ENCODE measurements at regions not wholly inside any gene's neighbourhood (a gene's known extent, or its start where the extent isn't known, plus 50 kb on each side); places are given as distances from the start of the nearest gene placed in this dataset.

- Histone ChIP-seq H3K4me3 (ENCODE audit: low read depth in 2 of 2, low read length in 1 of 2) (no peak overlapping the region), H3K79me2 (ENCODE audit: insufficient read depth) (no peaks in the 10 kb centered on the region), H2AFZ (ENCODE audit: low read depth) (no peak overlapping the region), H3K9me2 (no peaks in the 10 kb centered on the region), H3F3A (replicated peaks; ENCODE audit: insufficient read depth) (no peaks in the 10 kb centered on the region), H4K20me1 (ENCODE audit: insufficient read depth) (no peaks in the 10 kb centered on the region), H3K27ac (ENCODE audit: low read depth in 2 of 2, low read length in 1 of 2) (no peak overlapping the region), H3K27me3 (ENCODE audit: insufficient read depth) (no peaks in the 10 kb centered on the region), H3K4me2 (no peak overlapping the region), H3K36me3 (replicated peaks in 1 of 2; ENCODE audit: control insufficient read depth in 1 of 2, insufficient read depth in 2 of 2, low read length in 1 of 2) (no peaks in the 10 kb centered on the region), H3K9me3 (no peaks in the 10 kb centered on the region), H3K4me1 (ENCODE audit: control insufficient read depth in 1 of 2, insufficient read depth in 2 of 2, low read depth in 1 of 2, low read length in 1 of 2) (no peaks in the 10 kb centered on the region; a peak in 1 of 4 replicates), H3K9ac (no peak overlapping the region)
- DNase-seq, result no peak
- WGBS (ENCODE audit: low lambda C conversion rate), result 77% methylated on average over 4 of the region's 9 CpGs
- ChIA-PET CTCF (interaction anchor here (1.7 kb wide), 1 partner anchor 95 kb away, joined by 4 read pairs; no protein-coding TSS in a partner anchor), POLR2A (no interaction called here)
- TF ChIP-seq IRF3 (IDR thresholded peaks at IDR 0.05; ENCODE audit: low read depth, low read length), result no peak
- no peak for TF ChIP-seq RXRA (IDR thresholded peaks at IDR 0.05; ENCODE audit: borderline replicate concordance, low read depth)
- TF ChIP-seq SIN3A (IDR thresholded peaks at IDR 0.05; ENCODE audit: borderline replicate concordance, low read depth, low read length), result no peak
- TF ChIP-seq GATA2 (CRISPR knock-in tag; IDR thresholded peaks at IDR 0.05), result no peak
- TF ChIP-seq TEAD4 (IDR thresholded peaks at IDR 0.05; ENCODE audit: borderline replicate concordance, insufficient read depth), result no peak
- no peak for TF ChIP-seq CHD2 (IDR thresholded peaks at IDR 0.05; ENCODE audit: low read length, partially characterized antibody)
- TF ChIP-seq FOXM1 (IDR thresholded peaks at IDR 0.05; ENCODE audit: low read depth), result no peak
- TF ChIP-seq PBX3 (IDR thresholded peaks at IDR 0.05), result no peak
Observed at GRCh38 chr11:45501392-45502225, 163.8 kb downstream of the CHST1 start.

- Histone ChIP-seq H3K9me3 (no peaks in the 10 kb centered on the region), H3K79me2 (ENCODE audit: insufficient read depth) (no peaks in the 10 kb centered on the region), H3K9me2 (no peaks in the 10 kb centered on the region), H3K9ac (no peak overlapping the region), H3K4me1 (ENCODE audit: control insufficient read depth in 1 of 2, insufficient read depth in 2 of 2, low read depth in 1 of 2, low read length in 1 of 2) (no peaks in the 10 kb centered on the region; a peak in 1 of 4 replicates), H3K36me3 (replicated peaks in 1 of 2; ENCODE audit: control insufficient read depth in 1 of 2, insufficient read depth in 2 of 2, low read length in 1 of 2) (no peaks in the 10 kb centered on the region), H2AFZ (ENCODE audit: low read depth) (no peak overlapping the region), H3K27ac (ENCODE audit: low read depth in 2 of 2, low read length in 1 of 2) (no peak overlapping the region), H3K27me3 (ENCODE audit: insufficient read depth) (no peaks in the 10 kb centered on the region), H3F3A (replicated peaks; ENCODE audit: insufficient read depth) (no peaks in the 10 kb centered on the region), H3K4me2 (no peak overlapping the region), H4K20me1 (ENCODE audit: insufficient read depth) (no peaks in the 10 kb centered on the region), H3K4me3 (ENCODE audit: low read depth in 2 of 2, low read length in 1 of 2) (no peak overlapping the region)
- TF ChIP-seq REST (IDR thresholded peaks at IDR 0.05; ENCODE audit: low read depth, low read length) (no peak), EZH2phosphoT487 (IDR thresholded peaks at IDR 0.05; ENCODE audit: borderline replicate concordance, low read depth) (no peak), FOSL2 (IDR thresholded peaks at IDR 0.05; ENCODE audit: borderline replicate concordance, low read depth) (no peak), NRF1 (IDR thresholded peaks at IDR 0.05; ENCODE audit: low read depth, low read length) (no peak)
- CTCF ChIA-PET, result interaction anchor here (1.0 to 1.2 kb wide), 2 partner anchors 94 to 271 kb away, joined by 3 read pairs; no protein-coding TSS in a partner anchor
- 34% methylated on average over 6 of the region's 6 CpGs for WGBS (ENCODE audit: low lambda C conversion rate)
- POLR2A ChIA-PET, result no interaction called here
- DNase-seq, result peak; percentile 40
Observed at GRCh38 chr11:45500451-45500850, 165.0 kb downstream of the CHST1 start.
